Activated CD8-positive, alpha-beta T cell treated with anti-CD3 and anti-CD28 coated beads for 36 hours (primary cell): ENCODE measurements at regions not wholly inside any gene's neighbourhood (a gene's known extent, or its start where the extent isn't known, plus 50 kb on each side); places are given as distances from the start of the nearest gene placed in this dataset.
"Not testable (repeated sequence)": the region's sequence is repeated elsewhere in the genome, so short reads cannot be mapped to it uniquely, and the experiment has no call there.

Experiments
- ATAC-seq: fragments of 200-7000 bp; cut with Tn5 transposase; one replicate; pipeline ENCODE4 v1.10.0; 2021; ENCODE audit warnings: mild to moderate bottlenecking, moderate library complexity
- CTCF ChIA-PET: fragments of 350-600 bp; sonication (Branson Sonifier 250); formaldehyde crosslinking; loops from one replicate; lab custom pipeline; 2021; ENCODE audit warnings: antibody characterized with exemption; lab: Charles Lee
- POLR2A ChIA-PET: fragments of 350-600 bp; sonication (Branson Sonifier 250); formaldehyde crosslinking; loops from one replicate; lab custom pipeline; 2021; ENCODE audit warnings: antibody characterized with exemption; lab: Charles Lee
- DNase-seq: peaks from one replicate; pipeline ENCODE4 v3.0.0-alpha.2; 2020
- H3K27ac Mint-ChIP-seq: one replicate; pipeline ENCODE4 v1.8.0; 2021; ENCODE audit warnings: mild to moderate bottlenecking, mixed read lengths
- H3K27me3 Mint-ChIP-seq: one replicate; pipeline ENCODE4 v1.8.0; 2021; ENCODE audit warnings: mixed read lengths
- H3K36me3 Mint-ChIP-seq: one replicate; pipeline ENCODE4 v1.8.0; 2021; ENCODE audit warnings: low read depth, mixed read lengths
- H3K4me1 Mint-ChIP-seq: one replicate; pipeline ENCODE4 v1.8.0; 2021; ENCODE audit warnings: low read depth, mixed read lengths
- H3K4me3 Mint-ChIP-seq: one replicate; pipeline ENCODE4 v1.8.0; 2021; ENCODE audit warnings: mild to moderate bottlenecking, moderate library complexity, mixed read lengths
- H3K9me3 Mint-ChIP-seq: one replicate; pipeline ENCODE4 v1.8.0; 2021; ENCODE audit warnings: mixed read lengths
- intact Hi-C: fragments of 100-400 bp; cut with micrococcal nuclease; formaldehyde crosslinking; loops from one replicate; pipeline ENCODE4 v1.10.0; 2022
- TF ChIP-seq, protein P1 (sequence below): fragments of 200-600 bp; IDR thresholded peaks from one replicate; pipeline ENCODE4 v1.8.0; 2022; ENCODE audit warnings: antibody characterized with exemption, mild to moderate bottlenecking

- Mint-ChIP-seq H3K4me3 (no peak overlapping the region), H3K27me3 (peaks cover 9% of the 10 kb centered on the region), H3K9me3 (no peaks in the 10 kb centered on the region), H3K27ac (no peak overlapping the region), H3K36me3 (no peaks in the 10 kb centered on the region), H3K4me1 (no peaks in the 10 kb centered on the region)
- TF ChIP-seq, protein P1, sequence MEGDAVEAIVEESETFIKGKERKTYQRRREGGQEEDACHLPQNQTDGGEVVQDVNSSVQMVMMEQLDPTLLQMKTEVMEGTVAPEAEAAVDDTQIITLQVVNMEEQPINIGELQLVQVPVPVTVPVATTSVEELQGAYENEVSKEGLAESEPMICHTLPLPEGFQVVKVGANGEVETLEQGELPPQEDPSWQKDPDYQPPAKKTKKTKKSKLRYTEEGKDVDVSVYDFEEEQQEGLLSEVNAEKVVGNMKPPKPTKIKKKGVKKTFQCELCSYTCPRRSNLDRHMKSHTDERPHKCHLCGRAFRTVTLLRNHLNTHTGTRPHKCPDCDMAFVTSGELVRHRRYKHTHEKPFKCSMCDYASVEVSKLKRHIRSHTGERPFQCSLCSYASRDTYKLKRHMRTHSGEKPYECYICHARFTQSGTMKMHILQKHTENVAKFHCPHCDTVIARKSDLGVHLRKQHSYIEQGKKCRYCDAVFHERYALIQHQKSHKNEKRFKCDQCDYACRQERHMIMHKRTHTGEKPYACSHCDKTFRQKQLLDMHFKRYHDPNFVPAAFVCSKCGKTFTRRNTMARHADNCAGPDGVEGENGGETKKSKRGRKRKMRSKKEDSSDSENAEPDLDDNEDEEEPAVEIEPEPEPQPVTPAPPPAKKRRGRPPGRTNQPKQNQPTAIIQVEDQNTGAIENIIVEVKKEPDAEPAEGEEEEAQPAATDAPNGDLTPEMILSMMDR, result no peak
- DNase-seq (peak; percentile 12), ATAC-seq (peak; percentile 79)
- CTCF ChIA-PET, result no interaction called here
- intact Hi-C loops, result no loop called here
- POLR2A ChIA-PET, result no interaction called here
Observed at GRCh38 chr6:96704713-96705112, 132.6 kb downstream of the GPR63 start.

DNA sequence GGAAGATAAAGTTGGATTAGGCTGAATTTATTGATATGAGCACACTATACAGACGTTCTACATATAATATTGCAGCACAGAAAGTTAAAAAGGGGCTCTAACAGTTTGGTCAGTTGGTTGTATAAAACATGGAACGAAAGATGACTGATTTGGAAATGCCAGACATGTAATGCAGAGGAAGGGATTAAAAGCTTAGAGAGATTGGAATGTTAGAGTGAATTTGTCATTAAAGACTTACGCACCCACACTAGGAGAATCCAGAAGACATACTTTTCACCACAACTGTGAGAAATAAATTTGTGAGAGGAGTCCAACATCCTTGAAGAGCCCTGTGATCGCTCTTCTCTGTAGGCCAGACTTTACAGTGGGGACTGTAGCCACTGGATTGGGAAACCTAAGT, 134.7 kb downstream of the GPR63 start:
- H3K9me3 Mint-ChIP-seq, result no peaks in the 10 kb centered on the region
- H3K27ac Mint-ChIP-seq, result no peak overlapping the region
- no peaks in the 10 kb centered on the region for H3K36me3 Mint-ChIP-seq
- ChIA-PET POLR2A (no interaction called here), CTCF (no interaction called here)
- H3K27me3 Mint-ChIP-seq, result peaks cover 9% of the 10 kb centered on the region
- TF ChIP-seq, protein P1, result no peak
- H3K4me1 Mint-ChIP-seq, result no peaks in the 10 kb centered on the region
- DNase-seq (no peak), ATAC-seq (no peak)
- intact Hi-C loops, result no loop called here
- no peak overlapping the region for H3K4me3 Mint-ChIP-seq

DNA sequence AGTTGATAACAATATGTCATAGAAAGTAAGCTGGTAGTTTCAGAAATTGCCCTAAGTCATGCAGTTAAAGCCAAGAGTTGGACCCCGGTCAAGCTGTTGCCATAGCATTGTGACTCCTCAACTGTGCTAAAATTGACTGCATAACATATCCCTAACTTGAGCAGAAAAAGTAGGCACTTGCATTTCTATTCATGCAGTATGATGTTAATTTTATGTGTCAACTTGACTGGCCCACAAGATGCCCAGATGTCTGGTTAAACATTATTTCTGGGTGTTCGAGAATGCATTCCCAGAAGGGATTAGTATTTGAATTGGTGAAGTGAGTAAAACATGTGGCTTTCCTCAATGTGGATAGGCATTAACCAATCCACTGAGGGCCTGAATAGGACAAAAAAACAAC, 136.4 kb downstream of the GPR63 start:
- no peak overlapping the region for H3K27ac Mint-ChIP-seq
- no peaks in the 10 kb centered on the region for H3K4me1 Mint-ChIP-seq
- no peak for DNase-seq
- no peak overlapping the region for H3K4me3 Mint-ChIP-seq
- POLR2A ChIA-PET, result no interaction called here
- peaks cover 7% of the 10 kb centered on the region for H3K27me3 Mint-ChIP-seq
- no peak for ATAC-seq
- TF ChIP-seq, protein P1, result no peak
- intact Hi-C loops, result no loop called here
- H3K36me3 Mint-ChIP-seq, result no peaks in the 10 kb centered on the region
- no peaks in the 10 kb centered on the region for H3K9me3 Mint-ChIP-seq
- CTCF ChIA-PET, result no interaction called here

- H3K9me3 Mint-ChIP-seq, intact Hi-C loops, DNase-seq, POLR2A ChIA-PET, CTCF ChIA-PET, H3K27ac Mint-ChIP-seq, H3K4me1 Mint-ChIP-seq, H3K36me3 Mint-ChIP-seq, H3K4me3 Mint-ChIP-seq, ATAC-seq: not testable (repeated sequence)
- H3K27me3 Mint-ChIP-seq, result peaks cover 15% of the 10 kb centered on the region
Observed at GRCh38 chr6:96694429-96694828, 131.5 kb downstream of the FHL5 start.

- Mint-ChIP-seq H3K36me3 (no peaks in the 10 kb centered on the region), H3K9me3 (no peaks in the 10 kb centered on the region), H3K4me1 (no peaks in the 10 kb centered on the region), H3K4me3 (no peak overlapping the region), H3K27me3 (peaks cover 5% of the 10 kb centered on the region), H3K27ac (no peak overlapping the region)
- no peak for ATAC-seq
- DNase-seq, result no peak
- TF ChIP-seq, protein P1, result no peak
- POLR2A ChIA-PET, result no interaction called here
- intact Hi-C loops, result no loop called here
- CTCF ChIA-PET, result no interaction called here
Observed at GRCh38 chr6:96687121-96687520, 124.2 kb downstream of the FHL5 start.

GRCh38 chr6:96685702-96686101, 122.8 kb downstream of the FHL5 start:
- Mint-ChIP-seq H3K36me3 (no peaks in the 10 kb centered on the region), H3K27ac (no peak overlapping the region), H3K27me3 (peaks cover 5% of the 10 kb centered on the region), H3K9me3 (no peaks in the 10 kb centered on the region), H3K4me3 (no peak overlapping the region), H3K4me1 (no peaks in the 10 kb centered on the region)
- intact Hi-C loops, result no loop called here
- ChIA-PET POLR2A (interaction anchor here (0.6 kb wide), 1 partner anchor 24 kb away, joined by 3 read pairs; no protein-coding TSS in a partner anchor), CTCF (no interaction called here)
- DNase-seq (no peak), ATAC-seq (no peak)
- TF ChIP-seq, protein P1, result no peak
